Activated CD8-positive, alpha-beta memory T cell treated with anti-CD3 and anti-CD28 coated beads for 36 hours (primary cell): ENCODE measurements at regions not wholly inside any gene's neighbourhood (a gene's known extent, or its start where the extent isn't known, plus 50 kb on each side); places are given as distances from the start of the nearest gene placed in this dataset.

Experiments
- CTCF ChIA-PET: fragments of 350-600 bp; sonication (Branson Sonifier 250); formaldehyde crosslinking; loops from one replicate; lab custom pipeline; 2021; ENCODE audit warnings: antibody characterized with exemption; lab: Charles Lee
- POLR2A ChIA-PET: fragments of 350-600 bp; sonication (Branson Sonifier 250); formaldehyde crosslinking; loops from one replicate; lab custom pipeline; 2021; ENCODE audit warnings: antibody characterized with exemption; lab: Charles Lee

- CTCF ChIA-PET, result no interaction called here
- POLR2A ChIA-PET, result no interaction called here
Observed at GRCh38 chr12:91441993-91442952, 259.7 kb upstream of the DCN start.

- POLR2A ChIA-PET, result no interaction called here
- CTCF ChIA-PET, result no interaction called here
Observed at GRCh38 chr12:91441246-91441645, 258.6 kb upstream of the DCN start.

GRCh38 chr12:91434081-91434480, 251.5 kb upstream of the DCN start:
- CTCF ChIA-PET, result no interaction called here
- POLR2A ChIA-PET, result no interaction called here

GRCh38 chr12:91432755-91433154, 250.1 kb upstream of the DCN start:
- POLR2A ChIA-PET, result no interaction called here
- CTCF ChIA-PET, result no interaction called here

GRCh38 chr12:91432089-91432488, 249.5 kb upstream of the DCN start:
- CTCF ChIA-PET, result no interaction called here
- POLR2A ChIA-PET, result no interaction called here

- POLR2A ChIA-PET, result no interaction called here
Observed at GRCh38 chr12:91424506-91424905, 241.9 kb upstream of the DCN start.

GRCh38 chr12:91423693-91424050, 241.1 kb upstream of the DCN start:
- CTCF ChIA-PET, result no interaction called here
- POLR2A ChIA-PET, result no interaction called here

More at GRCh38 chr12:91424506-91424905, 241.9 kb upstream of the DCN start:
- CTCF ChIA-PET, result no interaction called here

- CTCF ChIA-PET, result no interaction called here
- POLR2A ChIA-PET, result no interaction called here
Observed at GRCh38 chr12:91422811-91423692, 240.4 kb upstream of the DCN start.

- CTCF ChIA-PET, result no interaction called here
- POLR2A ChIA-PET, result no interaction called here
Observed at GRCh38 chr12:91422127-91422526, 239.5 kb upstream of the DCN start.

- ChIA-PET CTCF (no interaction called here), POLR2A (no interaction called here)
Observed at GRCh38 chr12:91419809-91420208, 237.2 kb upstream of the DCN start.

GRCh38 chr12:91418221-91419090, 235.8 kb upstream of the DCN start:
- ChIA-PET POLR2A (no interaction called here), CTCF (no interaction called here)

GRCh38 chr12:91417650-91418049, 235.0 kb upstream of the DCN start:
- ChIA-PET CTCF (no interaction called here), POLR2A (no interaction called here)

- CTCF ChIA-PET, result no interaction called here
Observed at GRCh38 chr12:91414636-91415035, 232.0 kb upstream of the DCN start.

GRCh38 chr12:91413581-91414546, 231.2 kb upstream of the DCN start:
- POLR2A ChIA-PET, result interaction anchor here (0.6 kb wide), 1 partner anchor 1124 kb away, joined by 4 read pairs; no protein-coding TSS in a partner anchor
- CTCF ChIA-PET, result no interaction called here

More at GRCh38 chr12:91414636-91415035, 232.0 kb upstream of the DCN start:
- POLR2A ChIA-PET, result no interaction called here

GRCh38 chr12:91406920-91407341, 224.3 kb upstream of the DCN start:
- POLR2A ChIA-PET, result no interaction called here
- CTCF ChIA-PET, result no interaction called here

GRCh38 chr12:91404441-91404840, 221.8 kb upstream of the DCN start:
- POLR2A ChIA-PET, result no interaction called here
- CTCF ChIA-PET, result interaction anchor here (1.6 kb wide), 1 partner anchor 22 kb away, joined by 4 read pairs; no protein-coding TSS in a partner anchor

GRCh38 chr12:91401190-91401589, 218.6 kb upstream of the DCN start:
- ChIA-PET POLR2A (no interaction called here), CTCF (no interaction called here)

GRCh38 chr12:91400271-91400670, 217.7 kb upstream of the DCN start:
- ChIA-PET CTCF (interaction anchor here (1.0 kb wide), 1 partner anchor 18 kb away, joined by 3 read pairs; no protein-coding TSS in a partner anchor), POLR2A (no interaction called here)
